Trophoblast cell (in vitro differentiated cells and primary cell): ENCODE measurements at regions not wholly inside any gene's neighbourhood (a gene's known extent, or its start where the extent isn't known, plus 50 kb on each side); places are given as distances from the start of the nearest gene placed in this dataset.

Source experiments
- DNase-seq, 2 donors: peaks; one replicate each; pipeline ENCODE4 v3.0.0-alpha.2; 2016
- H2AFZ ChIP-seq: 2 replicates; pipeline ENCODE4 v1.6.1; 2013; ENCODE audit warnings: low read length, moderate library complexity, mild to moderate bottlenecking; ENCODE audit not compliant: insufficient read depth, poor library complexity
- H2AK5ac ChIP-seq: 2 replicates; pipeline ENCODE4 v1.6.1; 2013; ENCODE audit warnings: mild to moderate bottlenecking, low read length
- H2BK120ac ChIP-seq: 2 replicates; pipeline ENCODE4 v1.6.1; 2013; ENCODE audit warnings: low read length, mild to moderate bottlenecking, moderate library complexity; ENCODE audit not compliant: insufficient read depth, poor library complexity
- H2BK12ac ChIP-seq: 2 replicates; pipeline ENCODE4 v1.6.1; 2013; ENCODE audit warnings: mild to moderate bottlenecking, low read length, moderate library complexity
- H2BK5ac ChIP-seq: 2 replicates; pipeline ENCODE4 v1.6.1; 2013; ENCODE audit warnings: low read length, low read depth, moderate library complexity, mild to moderate bottlenecking; ENCODE audit not compliant: poor library complexity
- H3K14ac ChIP-seq: 2 replicates; pipeline ENCODE4 v1.6.1; 2013; ENCODE audit warnings: mild to moderate bottlenecking, low read length
- H3K18ac ChIP-seq: 2 replicates; pipeline ENCODE4 v1.6.1; 2013; ENCODE audit warnings: mild to moderate bottlenecking, low read length
- H3K23ac ChIP-seq: 2 replicates; pipeline ENCODE4 v1.6.1; 2013; ENCODE audit warnings: low read length
- H3K27ac ChIP-seq: 2 replicates; pipeline ENCODE4 v1.5.1; 2013; ENCODE audit warnings: low read depth, mild to moderate bottlenecking, inconsistent platforms, low read length, moderate library complexity
- H3K27me3 ChIP-seq: 2 replicates; pipeline ENCODE4 v1.6.1; 2013; ENCODE audit warnings: inconsistent platforms, mild to moderate bottlenecking, low read length, moderate library complexity; ENCODE audit not compliant: insufficient read depth
- H3K36me3 ChIP-seq, 2 experiments: 1 replicate in 1 of 2; 2 replicates in 1 of 2; pipeline ENCODE4 v1.6.1; 2013; ENCODE audit warnings: low read length in 2 of 2, mild to moderate bottlenecking in 2 of 2, moderate library complexity in 1 of 2; ENCODE audit not compliant: insufficient read depth in 2 of 2, control insufficient read depth in 1 of 2
- H3K4ac ChIP-seq: 2 replicates; pipeline ENCODE4 v1.6.1; 2013; ENCODE audit warnings: low read depth, mild to moderate bottlenecking, low read length, moderate library complexity
- H3K4me1 ChIP-seq, 2 experiments: 1 replicate in 1 of 2; 2 replicates in 1 of 2; pipeline ENCODE4 v1.6.1; 2013; ENCODE audit warnings: low read length in 2 of 2, mild to moderate bottlenecking in 2 of 2, moderate library complexity in 1 of 2; ENCODE audit not compliant: insufficient read depth in 2 of 2, control insufficient read depth in 1 of 2
- H3K4me2 ChIP-seq: 2 replicates; pipeline ENCODE4 v1.6.1; 2013; ENCODE audit warnings: inconsistent platforms, mild to moderate bottlenecking, low read length, moderate library complexity
- H3K4me3 ChIP-seq: 2 replicates; pipeline ENCODE4 v1.5.1; 2013; ENCODE audit warnings: mild to moderate bottlenecking, low read depth, low read length, inconsistent platforms
- H3K79me1 ChIP-seq: one replicate; pipeline ENCODE4 v1.6.1; 2013; ENCODE audit warnings: low read length
- H3K79me2 ChIP-seq: 2 replicates; pipeline ENCODE4 v1.6.1; 2013; ENCODE audit warnings: low read length, mild to moderate bottlenecking; ENCODE audit not compliant: control insufficient read depth, insufficient read depth, poor library complexity
- H3K9ac ChIP-seq: 2 replicates; pipeline ENCODE4 v1.6.1; 2013; ENCODE audit warnings: mild to moderate bottlenecking, low read length
- H3K9me3 ChIP-seq: 2 replicates; pipeline ENCODE4 v1.6.1; 2013; ENCODE audit warnings: low read depth, mild to moderate bottlenecking, control low read depth, inconsistent platforms, low read length; ENCODE audit not compliant: insufficient read depth
- H4K12ac ChIP-seq: 2 replicates; pipeline ENCODE4 v1.6.1; 2013; ENCODE audit warnings: low read depth, mild to moderate bottlenecking, low read length, moderate library complexity
- H4K8ac ChIP-seq: 2 replicates; pipeline ENCODE4 v1.6.1; 2013; ENCODE audit warnings: low read depth, mild to moderate bottlenecking, low read length, moderate library complexity
- H4K91ac ChIP-seq: one replicate; pipeline ENCODE4 v1.6.1; 2013; ENCODE audit warnings: low read depth, mild to moderate bottlenecking, low read length, moderate library complexity
- WGBS: extraction: QIAGEN DNeasy Blood & Tissue Kit; methylation state at CpG from one replicate; pipeline ENCODE4 v1.1.7; 2013; ENCODE audit warnings: missing lambda C conversion rate; ENCODE audit not compliant: insufficient read length, insufficient coverage; ENCODE audit errors: extremely low coverage; 5-methylcytosine and 5-hydroxymethylcytosine counted together

GRCh38 chrX:117843749-117844148, 272.9 kb downstream of the KLHL13 start:
- no peak overlapping the region for H3K9ac ChIP-seq
- H3K27me3 ChIP-seq: no peaks in the 10 kb centered on the region
- H4K12ac ChIP-seq: no peak overlapping the region
- H4K8ac ChIP-seq: no peak overlapping the region
- H3K4me2 ChIP-seq: no peak overlapping the region
- H2AK5ac ChIP-seq: no peak overlapping the region
- no peak overlapping the region for H2AFZ ChIP-seq
- H3K4me3 ChIP-seq: no peak overlapping the region
- WGBS: no CpG with 5 or more reads among the region's 3 CpGs
- DNase-seq: no peak
- H2BK120ac ChIP-seq: no peak overlapping the region
- no peak overlapping the region for H2BK5ac ChIP-seq
- H3K27ac ChIP-seq: no peak overlapping the region
- no peaks in the 10 kb centered on the region for H3K79me2 ChIP-seq
- no peaks in the 10 kb centered on the region for H3K79me1 ChIP-seq
- no peak overlapping the region for H4K91ac ChIP-seq
- no peak overlapping the region for H3K23ac ChIP-seq
- H3K14ac ChIP-seq: no peak overlapping the region
- no peak overlapping the region for H3K18ac ChIP-seq
- no peak overlapping the region for H2BK12ac ChIP-seq
- no peaks in the 10 kb centered on the region for H3K4me1 ChIP-seq
- no peak overlapping the region for H3K4ac ChIP-seq
- no peaks in the 10 kb centered on the region for H3K9me3 ChIP-seq
- H3K36me3 ChIP-seq: no peaks in the 10 kb centered on the region

DNA sequence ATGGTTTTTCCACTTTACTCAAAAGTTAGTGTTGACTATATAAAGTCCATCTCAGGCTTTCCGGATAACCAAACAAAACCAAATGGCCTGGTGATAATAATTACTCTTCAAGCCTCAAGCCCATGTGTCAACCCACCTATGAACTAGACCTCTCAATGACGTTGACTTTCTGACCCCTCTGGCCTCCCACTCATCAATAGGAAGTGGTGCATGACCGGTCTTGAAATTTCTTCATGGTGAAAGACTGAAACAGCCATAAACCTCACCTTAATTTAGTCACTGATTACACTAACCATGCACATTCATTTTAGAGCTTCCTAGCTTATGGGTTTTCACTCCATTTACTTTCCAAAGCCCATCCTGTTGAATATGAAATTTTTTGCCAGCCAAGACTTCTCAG, 276.0 kb downstream of the KLHL13 start:
- Histone ChIP-seq H3K4ac (no peak overlapping the region), H4K12ac (no peak overlapping the region), H3K79me2 (no peaks in the 10 kb centered on the region), H3K27me3 (no peaks in the 10 kb centered on the region), H3K9me3 (no peaks in the 10 kb centered on the region), H3K23ac (no peak overlapping the region), H3K27ac (no peak overlapping the region), H3K14ac (no peak overlapping the region), H3K4me2 (no peak overlapping the region), H3K79me1 (no peaks in the 10 kb centered on the region), H3K36me3 (no peaks in the 10 kb centered on the region), H3K4me1 (no peaks in the 10 kb centered on the region), H3K4me3 (no peak overlapping the region), H2AFZ (no peak overlapping the region), H2BK120ac (no peak overlapping the region), H2BK12ac (no peak overlapping the region), H2AK5ac (no peak overlapping the region), H3K18ac (no peak overlapping the region), H4K8ac (no peak overlapping the region), H2BK5ac (no peak overlapping the region), H3K9ac (no peak overlapping the region), H4K91ac (no peak overlapping the region)
- no peak for DNase-seq
- no CpG with 5 or more reads among the region's 3 CpGs for WGBS

GRCh38 chrX:117839544-117839943, 277.1 kb downstream of the KLHL13 start:
- Histone ChIP-seq H3K9ac (no peak overlapping the region), H3K18ac (no peak overlapping the region), H4K91ac (no peak overlapping the region), H3K4ac (no peak overlapping the region), H2BK120ac (no peak overlapping the region), H3K4me2 (no peak overlapping the region), H2BK5ac (no peak overlapping the region), H3K27me3 (no peaks in the 10 kb centered on the region), H3K23ac (no peak overlapping the region), H4K8ac (no peak overlapping the region), H3K27ac (no peak overlapping the region), H3K4me3 (no peak overlapping the region), H3K79me1 (no peaks in the 10 kb centered on the region), H3K79me2 (no peaks in the 10 kb centered on the region), H2BK12ac (no peak overlapping the region), H2AFZ (no peak overlapping the region), H2AK5ac (no peak overlapping the region), H4K12ac (no peak overlapping the region), H3K4me1 (no peaks in the 10 kb centered on the region), H3K14ac (no peak overlapping the region), H3K9me3 (no peaks in the 10 kb centered on the region), H3K36me3 (no peaks in the 10 kb centered on the region)
- WGBS: no CpG with 5 or more reads among the region's 1 CpG
- no peak for DNase-seq

GRCh38 chrX:117838581-117839331, 277.9 kb downstream of the KLHL13 start:
- H3K9me3 ChIP-seq: no peaks in the 10 kb centered on the region
- H3K4ac ChIP-seq: no peak overlapping the region
- no peaks in the 10 kb centered on the region for H3K79me1 ChIP-seq
- no peak overlapping the region for H2BK12ac ChIP-seq
- no peaks in the 10 kb centered on the region for H3K27me3 ChIP-seq
- no peak overlapping the region for H4K12ac ChIP-seq
- H2AK5ac ChIP-seq: no peak overlapping the region
- H3K4me2 ChIP-seq: no peak overlapping the region
- H3K23ac ChIP-seq: no peak overlapping the region
- H2BK5ac ChIP-seq: no peak overlapping the region
- H3K27ac ChIP-seq: no peak overlapping the region
- H2AFZ ChIP-seq: no peak overlapping the region
- no peaks in the 10 kb centered on the region for H3K4me1 ChIP-seq
- no peak overlapping the region for H3K9ac ChIP-seq
- no peaks in the 10 kb centered on the region for H3K79me2 ChIP-seq
- H3K4me3 ChIP-seq: no peak overlapping the region
- H4K91ac ChIP-seq: no peak overlapping the region
- H2BK120ac ChIP-seq: no peak overlapping the region
- no peaks in the 10 kb centered on the region for H3K36me3 ChIP-seq
- DNase-seq: no peak
- no peak overlapping the region for H3K18ac ChIP-seq
- no CpG with 5 or more reads among the region's 3 CpGs for WGBS
- no peak overlapping the region for H4K8ac ChIP-seq
- H3K14ac ChIP-seq: no peak overlapping the region
